ENCODE measurements at regions not wholly inside any gene's neighbourhood (a gene's known extent, or its start where the extent isn't known, plus 50 kb on each side); places are given as distances from the start of the nearest gene placed in this dataset.

DNA sequence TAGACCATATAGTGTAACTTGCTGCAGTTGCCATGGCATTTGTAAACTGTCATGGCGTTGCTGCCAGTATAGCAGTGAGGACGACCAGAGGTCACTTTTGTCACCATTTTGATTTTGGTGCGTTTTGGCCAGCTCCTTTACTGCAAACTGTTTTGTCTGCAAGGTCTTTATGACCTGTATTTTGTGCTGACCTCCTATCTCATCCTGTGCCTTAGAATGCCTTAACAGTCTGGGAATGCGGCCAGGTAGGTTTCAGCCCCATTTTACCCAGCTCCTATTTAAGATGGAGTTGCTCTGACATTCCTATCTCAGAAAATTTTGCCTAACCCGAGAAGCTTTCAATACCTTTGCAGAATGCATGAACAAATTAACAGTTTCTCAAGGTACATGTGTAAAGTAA is 914.4 kb upstream of the ACO1 start:
- TF ChIP-seq, protein P1, sequence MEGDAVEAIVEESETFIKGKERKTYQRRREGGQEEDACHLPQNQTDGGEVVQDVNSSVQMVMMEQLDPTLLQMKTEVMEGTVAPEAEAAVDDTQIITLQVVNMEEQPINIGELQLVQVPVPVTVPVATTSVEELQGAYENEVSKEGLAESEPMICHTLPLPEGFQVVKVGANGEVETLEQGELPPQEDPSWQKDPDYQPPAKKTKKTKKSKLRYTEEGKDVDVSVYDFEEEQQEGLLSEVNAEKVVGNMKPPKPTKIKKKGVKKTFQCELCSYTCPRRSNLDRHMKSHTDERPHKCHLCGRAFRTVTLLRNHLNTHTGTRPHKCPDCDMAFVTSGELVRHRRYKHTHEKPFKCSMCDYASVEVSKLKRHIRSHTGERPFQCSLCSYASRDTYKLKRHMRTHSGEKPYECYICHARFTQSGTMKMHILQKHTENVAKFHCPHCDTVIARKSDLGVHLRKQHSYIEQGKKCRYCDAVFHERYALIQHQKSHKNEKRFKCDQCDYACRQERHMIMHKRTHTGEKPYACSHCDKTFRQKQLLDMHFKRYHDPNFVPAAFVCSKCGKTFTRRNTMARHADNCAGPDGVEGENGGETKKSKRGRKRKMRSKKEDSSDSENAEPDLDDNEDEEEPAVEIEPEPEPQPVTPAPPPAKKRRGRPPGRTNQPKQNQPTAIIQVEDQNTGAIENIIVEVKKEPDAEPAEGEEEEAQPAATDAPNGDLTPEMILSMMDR (IDR thresholded peaks at IDR 0.05), result no peak
- TF ChIP-seq EP300 (IDR thresholded peaks at IDR 0.05) (no peak), POLR2AphosphoS5 (IDR thresholded peaks at IDR 0.05) (no peak), POLR2A (IDR thresholded peaks at IDR 0.05) (no peak)
- Histone ChIP-seq H3K4me1 (no peaks in the 10 kb centered on the region), H3K36me3 (no peaks in the 10 kb centered on the region), H3K27ac (no peak overlapping the region), H3K27me3 (no peaks in the 10 kb centered on the region), H3K4me3 (no peak overlapping the region), H3K9me3 (peaks cover 0 to 2% (median 0%) of the 10 kb centered on the region in 4 donors)
- 62 to 79% methylated on average over 5 of the region's 5 CpGs for WGBS, 2 donors
- no peak for DNase-seq
- intact Hi-C loops (cut with DNase I), result no loop called here

DNA sequence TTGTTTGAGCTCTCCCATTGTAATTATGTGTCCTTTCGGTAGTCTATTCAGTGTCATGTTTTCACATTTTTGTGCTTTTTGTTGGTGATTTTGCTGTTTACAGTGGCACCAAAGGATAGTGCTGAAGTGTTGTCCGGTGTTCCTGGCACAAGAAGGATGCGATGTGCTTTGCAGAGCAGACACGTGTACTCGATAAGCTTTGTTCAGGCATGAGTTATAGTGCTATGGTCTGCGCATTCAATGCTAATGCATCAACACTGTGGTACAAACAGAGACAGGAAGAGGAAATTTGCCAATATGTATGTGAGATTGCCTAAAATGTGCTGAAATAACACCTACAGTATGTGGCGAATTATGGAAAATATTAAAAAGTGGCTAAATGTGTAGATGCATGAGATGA is 913.4 kb upstream of the ACO1 start:
- TF ChIP-seq POLR2AphosphoS5 (IDR thresholded peaks at IDR 0.05), result no peak
- no peak for TF ChIP-seq POLR2A (IDR thresholded peaks at IDR 0.05)
- no peak for TF ChIP-seq EP300 (IDR thresholded peaks at IDR 0.05)
- TF ChIP-seq, protein P1 (IDR thresholded peaks at IDR 0.05), result no peak

DNA sequence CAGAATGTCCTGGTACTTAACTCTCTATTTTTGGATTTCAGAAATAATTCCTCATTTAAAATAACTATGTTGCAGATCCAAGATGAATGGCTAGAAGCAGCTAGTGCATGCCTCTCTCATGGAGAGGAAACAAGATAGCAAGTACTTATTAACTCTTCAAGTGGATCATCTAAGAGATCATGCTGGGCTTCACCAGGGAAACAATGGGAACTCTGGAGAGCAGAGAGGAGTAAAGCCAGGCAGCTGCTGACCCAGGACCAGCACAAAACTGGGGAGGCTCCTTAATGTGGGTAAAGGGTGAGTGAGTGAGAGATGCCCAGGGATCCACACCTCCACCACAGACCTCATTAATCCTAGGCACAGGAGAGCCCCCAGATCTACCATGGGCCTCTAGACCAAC is 897.8 kb upstream of the ACO1 start:
- Histone ChIP-seq H3K9me3 (no peaks in the 10 kb centered on the region), H3K36me3 (no peaks in the 10 kb centered on the region), H3K27ac (no peak overlapping the region), H3K4me1 (no peaks in the 10 kb centered on the region), H3K4me3 (no peak overlapping the region), H3K27me3 (no peaks in the 10 kb centered on the region)
- no peak for DNase-seq
- intact Hi-C loops (cut with DNase I), result no loop called here
- TF ChIP-seq EP300 (IDR thresholded peaks at IDR 0.05) (no peak), POLR2AphosphoS5 (IDR thresholded peaks at IDR 0.05) (no peak), POLR2A (IDR thresholded peaks at IDR 0.05) (no peak)
- TF ChIP-seq, protein P1 (IDR thresholded peaks at IDR 0.05), result no peak

More for the DNA sequence above, 913.4 kb upstream of the ACO1 start:
- Histone ChIP-seq H3K27me3 (no peaks in the 10 kb centered on the region), H3K27ac (no peak overlapping the region), H3K36me3 (no peaks in the 10 kb centered on the region), H3K4me1 (no peaks in the 10 kb centered on the region), H3K4me3 (no peak overlapping the region), H3K9me3 (peaks cover 0 to 2% (median 0%) of the 10 kb centered on the region in 4 donors)
- no peak for DNase-seq
- intact Hi-C loops (cut with DNase I), result no loop called here
- 79 to 90% methylated on average over 7 of the region's 7 CpGs for WGBS, 2 donors

DNA sequence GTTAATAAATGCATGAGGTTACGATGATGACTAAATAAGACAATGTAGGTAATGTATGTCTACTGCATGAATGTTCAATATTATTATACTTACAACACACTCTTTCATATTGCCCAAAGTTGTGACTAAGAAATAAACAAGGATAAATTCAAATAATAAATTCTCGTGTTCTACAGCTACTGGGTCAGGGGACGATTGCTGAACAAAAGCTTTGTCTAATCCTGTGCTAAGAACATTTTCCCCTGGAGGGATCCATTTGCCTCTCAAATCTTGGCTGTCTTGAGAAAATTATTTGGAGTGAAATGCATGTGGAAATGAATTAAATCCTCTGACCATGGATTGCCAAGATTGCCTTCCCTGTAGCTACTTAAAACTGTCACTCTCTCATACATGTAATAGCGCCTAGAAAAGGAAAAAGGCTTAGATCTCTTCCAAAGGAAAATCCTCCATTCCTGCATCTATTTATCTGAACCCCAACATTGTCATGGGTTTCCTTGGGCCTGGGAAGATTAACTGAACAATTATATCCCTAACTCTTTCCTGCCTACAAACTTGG is 893.8 kb upstream of the ACO1 start:
- H3K4me1 ChIP-seq, result no peaks in the 10 kb centered on the region
- no peaks in the 10 kb centered on the region for H3K36me3 ChIP-seq
- TF ChIP-seq, protein P1 (IDR thresholded peaks at IDR 0.05), result no peak
- no peak for TF ChIP-seq EP300 (IDR thresholded peaks at IDR 0.05)
- no peak for TF ChIP-seq POLR2AphosphoS5 (IDR thresholded peaks at IDR 0.05)
- TF ChIP-seq POLR2A (IDR thresholded peaks at IDR 0.05), result no peak
- DNase-seq, result no peak
- 75 to 82% methylated on average over 4 of the region's 4 CpGs for WGBS, 2 donors
- H3K4me3 ChIP-seq, result no peak overlapping the region
- intact Hi-C loops (cut with DNase I), result no loop called here
- H3K9me3 ChIP-seq, result no peaks in the 10 kb centered on the region
- H3K27ac ChIP-seq, result no peak overlapping the region
- no peaks in the 10 kb centered on the region for H3K27me3 ChIP-seq

DNA sequence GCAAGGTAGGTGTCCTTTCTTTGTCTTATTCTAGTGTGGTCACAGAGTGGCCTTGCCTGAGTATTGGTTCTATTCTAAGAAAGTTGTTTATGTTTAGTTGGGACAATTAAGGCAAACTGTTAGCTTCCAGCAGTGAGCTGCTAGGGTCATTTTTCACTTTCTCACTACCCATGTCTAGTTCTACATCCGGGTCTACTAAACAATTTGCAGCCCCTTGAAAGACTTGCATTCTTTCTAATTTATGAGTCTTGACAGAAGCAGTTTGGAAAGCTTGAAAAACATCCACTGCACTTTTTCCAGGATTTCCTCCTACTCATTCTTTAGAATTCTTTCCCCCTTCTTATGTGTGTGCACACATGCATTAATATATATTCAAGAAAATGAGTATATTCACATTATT is 892.2 kb upstream of the ACO1 start:
- WGBS, 2 donors, result 8 to 19% methylated on average over 1 of the region's 1 CpG
- TF ChIP-seq, protein P1 (IDR thresholded peaks at IDR 0.05), result no peak
- TF ChIP-seq EP300 (IDR thresholded peaks at IDR 0.05), result no peak
- no peak for TF ChIP-seq POLR2AphosphoS5 (IDR thresholded peaks at IDR 0.05)
- TF ChIP-seq POLR2A (IDR thresholded peaks at IDR 0.05), result no peak
- H3K27me3 ChIP-seq, result no peaks in the 10 kb centered on the region
- H3K9me3 ChIP-seq, result no peaks in the 10 kb centered on the region
- no peak overlapping the region for H3K4me3 ChIP-seq
- H3K36me3 ChIP-seq, result no peaks in the 10 kb centered on the region
- H3K27ac ChIP-seq, result no peak overlapping the region
- H3K4me1 ChIP-seq, result no peaks in the 10 kb centered on the region
- intact Hi-C loops (cut with DNase I), result no loop called here
- DNase-seq, result no peak

All from sigmoid colon (tissue), 6 donors.